Naive B cell (primary cell): ENCODE measurements at regions not wholly inside any gene's neighbourhood (a gene's known extent, or its start where the extent isn't known, plus 50 kb on each side); places are given as distances from the start of the nearest gene placed in this dataset.
"Not testable (repeated sequence)": the region's sequence is repeated elsewhere in the genome, so short reads cannot be mapped to it uniquely, and the experiment has no call there.

ENCODE experiments used
- ATAC-seq, 2 donors: fragments of 150-1000 bp; cut with Tn5 transposase; 2 replicates each; pipeline ENCODE4 v1.10.0; 2021; ENCODE audit warnings: low read depth in 2 of 2, mild to moderate bottlenecking in 2 of 2, moderate library complexity in 2 of 2
- DNase-seq: peaks from one replicate; pipeline ENCODE4 v3.0.0; 2022
- H3K27ac Mint-ChIP-seq, 6 donors: one replicate each; pipeline ENCODE4 v1.8.0; 2020 to 2022; ENCODE audit warnings: mild to moderate bottlenecking in 6 of 6, mixed read lengths in 6 of 6, moderate library complexity in 5 of 6, inconsistent platforms in 2 of 6
- H3K27me3 Mint-ChIP-seq, 3 donors: one replicate each; pipeline ENCODE4 v1.8.0; 2021 to 2022; ENCODE audit warnings: mixed read lengths in 3 of 3, mild to moderate bottlenecking in 1 of 3
- H3K36me3 Mint-ChIP-seq, 2 donors: one replicate each; pipeline ENCODE4 v1.8.0; 2020 to 2022; ENCODE audit warnings: mixed read lengths in 2 of 2, inconsistent platforms in 1 of 2, mild to moderate bottlenecking in 1 of 2
- H3K4me1 Mint-ChIP-seq, 3 donors: one replicate each; pipeline ENCODE4 v1.8.0; 2020 to 2022; ENCODE audit warnings: mixed read lengths in 3 of 3, inconsistent platforms in 1 of 3, mild to moderate bottlenecking in 1 of 3, moderate library complexity in 1 of 3
- H3K4me3 Mint-ChIP-seq, 8 donors: one replicate each; pipeline ENCODE4 v1.8.0; 2020 to 2022; ENCODE audit warnings: mild to moderate bottlenecking in 8 of 8, mixed read lengths in 8 of 8, moderate library complexity in 8 of 8, inconsistent platforms in 2 of 8
- H3K9me3 Mint-ChIP-seq, 7 donors: one replicate each; pipeline ENCODE4 v1.8.0; 2020 to 2022; ENCODE audit warnings: mixed read lengths in 7 of 7, mild to moderate bottlenecking in 5 of 7, inconsistent platforms in 2 of 7, moderate library complexity in 1 of 7

DNA sequence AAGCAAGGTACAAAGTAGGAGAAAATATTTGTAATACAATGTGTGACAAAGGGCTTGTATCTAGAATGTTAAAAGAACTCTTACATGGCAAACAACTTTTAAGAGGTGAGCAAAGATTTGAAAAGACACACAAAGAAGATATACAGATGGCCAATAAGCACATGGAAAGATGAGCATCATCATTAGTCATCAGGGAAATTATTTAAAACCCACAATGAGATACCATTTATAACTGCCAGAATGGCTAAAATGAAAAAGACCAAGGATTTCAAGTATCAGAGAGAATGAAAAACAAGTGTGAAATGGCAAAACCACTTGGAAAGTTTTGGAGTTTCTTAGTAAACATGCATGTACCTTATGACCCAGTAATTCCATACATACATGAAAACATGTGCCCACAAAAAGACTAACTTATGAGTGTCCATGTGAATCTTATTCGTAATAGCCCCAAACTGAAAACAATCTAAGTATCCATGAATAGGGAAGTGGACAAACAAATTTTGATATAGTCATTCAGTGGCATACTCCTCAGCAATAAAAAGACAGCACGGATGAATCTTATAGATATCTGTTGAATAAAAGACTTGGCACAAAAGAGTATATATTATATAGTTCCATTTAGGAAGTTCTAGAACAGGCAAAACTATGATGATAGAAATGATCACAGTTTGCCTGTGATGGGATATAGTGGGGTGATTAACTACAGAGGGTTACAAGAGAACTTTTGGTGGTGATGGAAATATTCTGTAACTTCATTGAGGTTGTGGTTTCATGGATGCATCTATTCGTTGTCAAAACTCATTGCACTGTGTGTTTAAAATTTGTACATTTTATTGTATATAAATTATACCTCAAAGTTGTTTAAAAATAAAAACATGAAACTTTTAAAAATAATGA is 82.0 kb downstream of the DISP1 start:
- no peak overlapping the region for H3K4me3 Mint-ChIP-seq
- peaks cover 8 to 20% (median 14%) of the 10 kb centered on the region in 3 donors for H3K4me1 Mint-ChIP-seq
- H3K36me3 Mint-ChIP-seq, result peaks cover 15 to 20% of the 10 kb centered on the region in 2 donors
- H3K27me3 Mint-ChIP-seq, result no peaks in the 10 kb centered on the region
- ATAC-seq (no peak), DNase-seq (no peak)
- peak overlapping the region in 3 of 6 donors; percentile 4 to 83 (median 24) for H3K27ac Mint-ChIP-seq
- H3K9me3 Mint-ChIP-seq, result no peaks in the 10 kb centered on the region

DNA sequence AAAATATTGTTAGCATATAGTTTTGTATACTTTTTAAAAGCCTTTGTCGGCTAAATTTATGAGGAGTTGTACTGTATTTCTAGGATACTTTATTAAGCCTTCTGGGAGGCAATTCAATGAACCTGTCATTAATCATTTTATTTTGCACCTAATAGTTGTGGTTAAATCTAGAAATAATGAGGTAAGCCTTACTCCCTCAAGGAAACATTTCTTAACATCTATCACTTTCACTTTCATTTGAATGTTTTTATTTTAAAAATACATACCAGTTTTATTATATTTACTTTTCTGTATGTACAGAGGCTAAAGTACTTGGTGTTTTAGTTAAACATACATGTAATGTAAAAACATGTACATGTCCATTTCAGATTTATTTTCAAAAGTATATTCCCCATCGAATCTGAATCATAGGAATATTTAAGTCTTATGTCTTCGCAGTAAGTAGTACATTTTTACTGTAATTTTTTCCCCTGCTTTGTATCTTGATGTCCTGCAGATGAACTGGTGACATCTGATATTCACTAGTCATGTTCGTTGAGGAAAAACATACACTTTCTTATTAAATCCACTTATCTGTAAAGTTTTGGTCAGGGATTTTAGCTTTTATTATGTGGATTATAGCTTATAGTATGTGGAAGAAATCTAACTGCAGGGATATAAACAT is 82.8 kb downstream of the DISP1 start:
- H3K9me3 Mint-ChIP-seq, result peaks cover 0 to 3% (median 0%) of the 10 kb centered on the region in 7 donors
- peak overlapping the region in 5 of 6 donors; percentile 7 to 86 (median 63) for H3K27ac Mint-ChIP-seq
- H3K27me3 Mint-ChIP-seq, result no peaks in the 10 kb centered on the region

DNA sequence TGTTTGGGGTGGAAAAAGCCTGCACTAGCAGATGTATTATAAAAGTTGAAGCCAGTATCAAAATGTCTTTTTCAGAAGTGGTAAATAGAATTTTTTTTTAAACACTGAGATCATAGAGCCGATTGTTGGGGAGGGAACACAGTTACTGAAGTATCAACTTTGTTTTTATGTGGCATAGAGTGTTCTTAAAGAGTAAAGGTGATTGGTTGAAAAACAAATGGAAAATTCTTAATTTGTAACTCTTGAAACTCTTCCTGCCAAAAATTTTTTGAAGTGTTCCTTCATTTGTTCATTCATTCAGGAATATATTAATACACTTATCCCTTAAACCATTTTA is 83.3 kb downstream of the DISP1 start:
- H3K36me3 Mint-ChIP-seq, result peaks cover 16 to 18% of the 10 kb centered on the region in 2 donors
- H3K9me3 Mint-ChIP-seq, result peaks cover 0 to 3% (median 0%) of the 10 kb centered on the region in 7 donors
- no peaks in the 10 kb centered on the region for H3K27me3 Mint-ChIP-seq
- ATAC-seq (no peak), DNase-seq (no peak)
- H3K4me3 Mint-ChIP-seq, result peak overlapping the region in 1 of 8 donors; percentile 37
- H3K27ac Mint-ChIP-seq, result peak overlapping the region in 5 of 6 donors; percentile 7 to 86 (median 63)
- peaks cover 8 to 20% (median 14%) of the 10 kb centered on the region in 3 donors for H3K4me1 Mint-ChIP-seq

More for the DNA sequence above, 82.8 kb downstream of the DISP1 start:
- Mint-ChIP-seq H3K36me3 (peaks cover 16 to 18% of the 10 kb centered on the region in 2 donors), H3K4me1 (peaks cover 8 to 20% (median 14%) of the 10 kb centered on the region in 3 donors), H3K4me3 (peak overlapping the region in 1 of 8 donors; percentile 37)
- DNase-seq (no peak), ATAC-seq (no peak)

DNA sequence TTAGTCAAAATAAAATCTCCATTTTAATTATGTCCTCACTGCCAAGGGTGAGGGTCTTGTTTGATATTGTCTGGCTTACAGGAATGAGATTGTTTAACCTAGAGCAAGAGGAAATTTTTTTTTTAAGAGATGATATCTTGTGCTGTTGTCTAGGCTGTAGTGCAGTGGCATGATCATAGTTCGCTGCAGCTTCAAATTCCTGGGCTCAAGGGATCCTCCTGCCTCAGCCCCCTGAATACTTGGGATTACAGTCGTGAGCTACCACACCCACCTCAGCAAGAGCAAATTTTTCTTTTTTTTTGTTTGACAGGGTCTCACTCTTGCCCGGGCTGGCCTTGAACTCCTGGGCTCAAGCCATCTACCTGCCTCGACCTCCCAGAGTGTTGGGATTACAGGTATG is 84.6 kb downstream of the DISP1 start:
- peak overlapping the region in 2 of 6 donors; percentile 48 to 56 for H3K27ac Mint-ChIP-seq
- H3K9me3 Mint-ChIP-seq, result peaks cover 0 to 3% (median 0%) of the 10 kb centered on the region in 7 donors
- no peaks in the 10 kb centered on the region for H3K27me3 Mint-ChIP-seq
- DNase-seq, result no peak
- ATAC-seq, result no peak
- peaks cover 8 to 20% (median 14%) of the 10 kb centered on the region in 3 donors for H3K4me1 Mint-ChIP-seq
- H3K36me3 Mint-ChIP-seq, result peaks cover 10 to 18% of the 10 kb centered on the region in 2 donors
- H3K4me3 Mint-ChIP-seq, result no peak overlapping the region

DNA sequence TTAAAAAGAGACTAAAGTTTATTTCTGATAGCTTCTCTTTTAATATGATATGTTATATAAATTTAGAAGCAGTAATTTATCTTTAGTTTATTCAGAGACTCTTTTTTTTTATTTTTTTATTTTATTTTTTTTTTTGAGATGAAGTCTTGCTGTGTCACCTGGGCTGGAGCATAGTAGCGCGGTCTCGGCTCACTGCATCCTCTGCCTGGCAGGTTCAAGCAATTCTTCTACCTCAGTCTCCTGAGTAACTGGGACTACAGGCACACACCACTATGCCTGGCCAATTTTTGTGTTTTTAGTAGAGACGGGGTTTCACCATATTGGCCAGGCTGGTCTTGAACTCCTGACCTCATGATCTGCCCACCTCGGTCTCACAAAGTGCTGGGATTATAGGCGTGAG is 89.6 kb downstream of the DISP1 start:
- Mint-ChIP-seq H3K27ac (no peak overlapping the region), H3K4me3 (no peak overlapping the region), H3K36me3 (peaks cover 10 to 18% of the 10 kb centered on the region in 2 donors), H3K27me3 (no peaks in the 10 kb centered on the region), H3K4me1 (peaks cover 0 to 6% (median 0%) of the 10 kb centered on the region in 3 donors), H3K9me3 (peaks cover 0 to 3% (median 0%) of the 10 kb centered on the region in 7 donors)
- ATAC-seq, result no peak
- no peak for DNase-seq

DNA sequence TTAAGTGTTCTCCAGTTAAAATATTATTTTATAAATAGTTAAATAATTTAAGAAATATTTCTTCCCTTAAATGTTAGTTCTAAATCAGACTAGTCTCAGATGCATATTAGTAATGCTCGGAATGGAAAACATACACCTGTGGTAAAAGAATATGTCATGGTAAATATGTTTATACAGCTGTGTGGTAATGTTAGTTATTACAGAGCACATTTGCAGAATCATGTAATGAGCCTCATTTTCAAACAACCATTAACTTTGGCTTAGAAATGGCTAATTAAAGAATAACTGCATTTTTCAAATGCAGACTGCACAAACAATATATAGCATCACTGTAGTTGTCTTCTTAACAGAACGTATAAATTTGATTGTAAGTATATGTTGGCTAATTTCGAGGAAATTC is 90.3 kb downstream of the DISP1 start:
- no peak for DNase-seq

DNA sequence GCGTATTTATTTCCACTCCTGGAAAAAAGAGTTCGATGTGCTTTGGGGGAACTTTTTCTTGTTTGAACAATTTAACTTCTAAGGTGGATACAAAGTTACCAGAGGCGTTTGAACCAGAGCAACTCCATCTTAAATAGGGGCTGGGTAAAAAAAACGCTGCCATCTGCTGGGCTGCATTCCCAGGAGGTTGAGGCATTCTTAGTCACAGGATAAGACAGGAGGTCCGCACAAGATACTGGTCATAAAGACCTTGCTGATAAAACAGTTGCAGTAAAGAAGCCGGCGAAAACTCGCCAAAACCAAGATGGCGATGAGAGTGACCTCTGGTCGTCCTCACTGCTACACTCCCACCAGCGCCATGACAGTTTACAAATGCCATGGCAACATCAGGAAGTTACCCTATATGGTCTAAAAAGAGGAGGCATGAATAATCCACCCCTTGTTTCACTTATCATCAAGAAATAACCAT is 91.5 kb downstream of the DISP1 start:
- H3K36me3 Mint-ChIP-seq, H3K4me3 Mint-ChIP-seq, H3K4me1 Mint-ChIP-seq, H3K9me3 Mint-ChIP-seq, DNase-seq, H3K27me3 Mint-ChIP-seq, H3K27ac Mint-ChIP-seq, ATAC-seq: not testable (repeated sequence)

More for the DNA sequence above, 90.3 kb downstream of the DISP1 start:
- H3K4me1 Mint-ChIP-seq, result peaks cover 0 to 6% (median 0%) of the 10 kb centered on the region in 3 donors
- no peaks in the 10 kb centered on the region for H3K27me3 Mint-ChIP-seq
- peaks cover 0 to 3% (median 0%) of the 10 kb centered on the region in 7 donors for H3K9me3 Mint-ChIP-seq
- peaks cover 10 to 18% of the 10 kb centered on the region in 2 donors for H3K36me3 Mint-ChIP-seq
- no peak overlapping the region for H3K4me3 Mint-ChIP-seq
- ATAC-seq, result no peak
- no peak overlapping the region for H3K27ac Mint-ChIP-seq

DNA sequence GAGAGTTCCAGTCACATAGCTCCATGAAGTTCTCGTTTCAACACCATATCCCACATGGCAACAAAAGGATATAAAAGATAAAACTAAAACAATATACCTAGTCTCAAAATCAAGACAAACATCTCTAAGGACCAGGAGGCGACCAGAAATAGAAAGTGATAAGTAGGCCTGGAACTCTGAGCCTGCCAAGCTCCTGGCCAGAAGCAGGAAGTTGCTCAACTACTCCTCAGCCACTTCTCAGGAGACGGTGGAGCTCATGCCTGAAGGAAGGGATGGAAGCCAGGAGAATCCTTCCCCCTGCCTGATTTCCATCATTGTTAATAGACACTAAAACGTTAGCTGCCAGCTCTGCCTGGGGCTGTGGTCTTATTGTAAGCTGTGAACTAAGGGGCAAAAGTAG is 94.7 kb downstream of the DISP1 start:
- H3K27ac Mint-ChIP-seq, result peak overlapping the region in 1 of 6 donors; percentile 37
- H3K4me3 Mint-ChIP-seq, result no peak overlapping the region
- H3K4me1 Mint-ChIP-seq, result peaks cover 0 to 10% (median 7%) of the 10 kb centered on the region in 3 donors
- ATAC-seq, result no peak
- H3K27me3 Mint-ChIP-seq, result no peaks in the 10 kb centered on the region
- H3K9me3 Mint-ChIP-seq, result peaks cover 0 to 2% (median 0%) of the 10 kb centered on the region in 7 donors
- H3K36me3 Mint-ChIP-seq, result no peaks in the 10 kb centered on the region
- DNase-seq, result no peak

DNA sequence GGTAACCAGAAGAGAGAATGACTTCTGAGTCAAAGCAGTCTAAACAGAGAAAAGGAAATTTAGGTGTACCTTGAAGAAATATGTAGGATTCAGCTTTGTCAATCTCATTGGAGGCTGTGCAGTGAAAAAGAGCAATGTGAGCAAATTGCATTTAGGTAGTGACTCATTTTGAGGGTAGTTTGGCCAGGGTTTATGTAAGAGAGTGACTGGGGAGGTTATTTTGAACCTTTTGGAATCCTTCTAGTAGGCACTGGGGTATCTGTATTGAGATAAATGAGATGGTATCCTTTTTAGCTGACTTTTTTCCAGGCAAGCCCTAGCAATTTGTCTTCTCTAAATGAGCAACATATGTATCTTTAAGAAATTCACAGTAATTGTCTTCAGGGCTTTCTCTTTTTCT is 95.9 kb downstream of the DISP1 start:
- ATAC-seq, result no peak
- no peak for DNase-seq

DNA sequence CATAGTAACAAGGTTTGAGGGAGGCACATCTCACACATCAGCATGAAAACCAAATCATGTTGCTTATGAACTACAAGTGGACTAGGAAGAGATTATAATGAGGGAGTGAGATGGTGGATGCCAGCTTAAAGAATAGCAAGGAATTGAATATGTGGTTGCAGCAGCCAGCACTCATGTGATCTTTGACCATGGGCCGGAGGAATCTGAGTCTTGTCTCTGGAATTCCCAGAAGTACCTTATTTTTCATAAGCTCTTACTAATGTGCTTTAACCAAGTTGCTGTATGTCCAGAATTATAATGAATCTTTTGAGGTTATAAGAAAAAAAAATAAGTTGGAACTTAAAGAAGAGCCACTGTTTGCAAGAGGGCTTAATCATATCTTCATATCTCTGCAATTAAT is 97.0 kb downstream of the DISP1 start:
- Mint-ChIP-seq H3K36me3 (peaks cover 3 to 11% of the 10 kb centered on the region in 2 donors), H3K9me3 (peaks cover 0 to 12% (median 4%) of the 10 kb centered on the region in 7 donors), H3K4me3 (no peak overlapping the region), H3K27me3 (no peaks in the 10 kb centered on the region), H3K4me1 (peaks cover 0 to 13% (median 7%) of the 10 kb centered on the region in 3 donors), H3K27ac (peak overlapping the region in 1 of 6 donors; percentile 29)
- ATAC-seq (no peak), DNase-seq (no peak)

More for the DNA sequence above, 95.9 kb downstream of the DISP1 start:
- Mint-ChIP-seq H3K27ac (no peak overlapping the region), H3K4me1 (peaks cover 0 to 14% (median 7%) of the 10 kb centered on the region in 3 donors), H3K36me3 (peaks cover 0 to 8% of the 10 kb centered on the region in 2 donors), H3K9me3 (peaks cover 0 to 9% (median 0%) of the 10 kb centered on the region in 7 donors), H3K27me3 (no peaks in the 10 kb centered on the region), H3K4me3 (no peak overlapping the region)

DNA sequence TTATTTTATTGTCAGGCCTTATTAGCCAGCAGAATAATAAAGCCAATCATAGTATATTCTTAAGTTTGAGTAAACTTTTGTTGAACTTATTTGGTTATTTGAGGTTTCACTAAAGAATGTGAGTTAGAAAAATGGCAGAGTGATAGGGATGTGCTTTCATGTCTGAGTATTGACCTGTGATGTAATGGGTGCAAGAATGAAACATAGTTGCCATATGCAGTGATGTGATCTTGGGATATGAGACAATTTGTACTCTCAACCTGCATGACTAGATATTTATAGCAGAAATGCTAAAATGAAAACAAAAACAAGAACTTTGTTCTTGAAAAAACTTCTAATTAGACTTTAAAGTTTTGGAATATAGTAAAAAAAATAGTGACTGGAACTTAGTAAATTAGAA is 97.9 kb downstream of the DISP1 start:
- H3K4me3 Mint-ChIP-seq, result no peak overlapping the region
- no peak for DNase-seq
- ATAC-seq, result no peak
- peaks cover 11 to 19% of the 10 kb centered on the region in 2 donors for H3K36me3 Mint-ChIP-seq
- H3K27ac Mint-ChIP-seq, result no peak overlapping the region
- H3K9me3 Mint-ChIP-seq, result peaks cover 5 to 19% (median 11%) of the 10 kb centered on the region in 7 donors
- H3K27me3 Mint-ChIP-seq, result no peaks in the 10 kb centered on the region
- H3K4me1 Mint-ChIP-seq, result peaks cover 0 to 8% (median 7%) of the 10 kb centered on the region in 3 donors

DNA sequence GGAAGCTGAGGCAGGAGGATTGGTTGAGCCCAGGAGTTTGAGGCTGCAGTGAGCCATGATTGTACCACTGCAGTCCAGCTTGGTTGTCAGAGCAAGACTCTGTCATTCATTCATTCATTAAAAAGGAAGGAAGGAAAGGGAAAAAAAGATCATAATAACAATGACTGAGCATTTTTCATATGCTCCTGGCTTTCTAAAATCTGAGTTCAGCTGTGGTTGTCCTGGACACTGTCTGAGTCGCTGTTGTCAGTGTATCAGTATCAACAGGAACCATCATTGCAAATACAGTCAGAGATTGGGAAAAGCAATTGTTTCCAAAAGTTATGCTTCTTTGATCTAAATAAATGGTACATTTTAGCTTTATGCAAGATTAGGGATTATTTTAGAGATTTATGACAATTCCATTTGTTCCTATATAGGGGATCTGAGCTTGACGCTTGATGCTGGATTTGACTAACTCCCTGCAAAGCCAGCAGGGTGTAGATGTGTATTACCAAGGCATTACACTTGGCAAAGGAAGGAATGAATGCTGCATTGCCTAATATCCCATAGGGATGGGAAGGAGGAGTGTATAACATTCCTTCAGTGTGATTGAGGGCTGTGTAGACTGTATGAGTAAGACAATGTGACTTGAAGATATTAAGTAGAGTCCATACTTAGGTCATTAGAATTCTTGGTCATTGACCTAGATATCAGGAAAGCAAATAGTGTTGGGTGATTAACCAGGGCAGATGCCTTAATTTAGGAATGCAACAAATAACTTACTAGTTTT is 100.2 kb downstream of the DISP1 start:
- H3K4me3 Mint-ChIP-seq, result no peak overlapping the region
- peaks cover 5 to 22% (median 13%) of the 10 kb centered on the region in 7 donors for H3K9me3 Mint-ChIP-seq
- peaks cover 15 to 27% of the 10 kb centered on the region in 2 donors for H3K36me3 Mint-ChIP-seq
- H3K4me1 Mint-ChIP-seq, result peaks cover 0 to 8% (median 7%) of the 10 kb centered on the region in 3 donors
- DNase-seq (no peak), ATAC-seq (no peak)
- H3K27ac Mint-ChIP-seq, result no peak overlapping the region
- H3K27me3 Mint-ChIP-seq, result no peaks in the 10 kb centered on the region

DNA sequence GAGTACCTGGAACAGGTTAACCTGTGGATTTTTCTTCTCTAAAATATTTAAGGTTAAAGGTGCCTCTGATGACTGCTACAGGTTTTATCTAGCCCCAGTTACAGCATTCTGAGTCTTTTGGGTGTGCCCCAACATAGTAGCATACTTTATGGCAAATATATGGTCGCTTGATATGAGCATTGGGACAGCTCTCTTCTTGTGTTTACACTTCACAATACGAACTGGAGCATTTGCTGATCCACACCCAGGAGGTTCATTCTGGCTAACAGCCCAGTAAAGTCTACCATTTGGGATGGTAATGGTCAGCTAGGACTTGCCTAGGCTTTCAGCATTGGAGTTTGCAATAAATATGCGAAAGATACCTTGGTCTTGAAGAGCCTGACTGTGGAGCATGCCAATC is 101.3 kb downstream of the DISP1 start:
- DNase-seq (no peak), ATAC-seq (no peak)
- peaks cover 5 to 22% (median 13%) of the 10 kb centered on the region in 7 donors for H3K9me3 Mint-ChIP-seq
- peaks cover 15 to 27% of the 10 kb centered on the region in 2 donors for H3K36me3 Mint-ChIP-seq
- H3K4me3 Mint-ChIP-seq, result no peak overlapping the region
- H3K27ac Mint-ChIP-seq, result no peak overlapping the region
- H3K4me1 Mint-ChIP-seq, result peaks cover 0 to 8% (median 7%) of the 10 kb centered on the region in 3 donors
- H3K27me3 Mint-ChIP-seq, result no peaks in the 10 kb centered on the region
